Peyer's patch (tissue), 4 donors: ENCODE measurements at regions not wholly inside any gene's neighbourhood (a gene's known extent, or its start where the extent isn't known, plus 50 kb on each side); places are given as distances from the start of the nearest gene placed in this dataset.
"Not testable (repeated sequence)": the region's sequence is repeated elsewhere in the genome, so short reads cannot be mapped to it uniquely, and the experiment has no call there.

Experiments used
- DNase-seq, 3 donors: peaks; one replicate each; pipeline ENCODE4 v3.0.0-alpha.2; 2017 to 2019
- H3K27ac ChIP-seq, 4 donors: fragments of 200-600 bp; sonication (generic); one replicate each; pipeline ENCODE4 v1.5.1; 2016 to 2019
- H3K27me3 ChIP-seq, 2 donors: fragments of 200-600 bp; sonication (generic); one replicate each; pipeline ENCODE4 v1.5.1; 2019
- H3K36me3 ChIP-seq, 3 donors: fragments of 200-600 bp; sonication (generic); one replicate each; pipeline ENCODE4 v1.5.1; 2016 to 2019
- H3K4me1 ChIP-seq, 4 donors: fragments of 200-600 bp; sonication (generic); one replicate each; pipeline ENCODE4 v1.5.1; 2016 to 2019
- H3K4me3 ChIP-seq, 4 donors: fragments of 200-600 bp; sonication (generic); 1 replicate in 3 of 4; 2 replicates in 1 of 4; pipeline ENCODE4 v1.5.1; 2016 to 2019; ENCODE audit warnings: mild to moderate bottlenecking in 1 of 4
- H3K9me3 ChIP-seq, 4 donors: fragments of 200-600 bp; sonication (generic); one replicate each; pipeline ENCODE4 v1.5.1; 2016 to 2019; ENCODE audit warnings: mild to moderate bottlenecking in 1 of 4
- POLR2A ChIP-seq, 2 donors: fragments of 450-650 bp; IDR thresholded peaks; one replicate each; pipeline ENCODE4 v1.5.1; 2017; ENCODE audit warnings: antibody characterized with exemption in 2 of 2, mild to moderate bottlenecking in 2 of 2, moderate library complexity in 2 of 2
- TF ChIP-seq, protein P1 (sequence below), 6 experiments: fragments of 450-650 bp in 4 of 6; fragments of 200-600 bp in 2 of 6; sonication (generic) in 1 of 6; IDR thresholded peaks; one replicate each; pipeline ENCODE4 v1.5.1; 2017 to 2019; ENCODE audit warnings: antibody characterized with exemption in 6 of 6, mild to moderate bottlenecking in 3 of 6, moderate library complexity in 1 of 6

DNA sequence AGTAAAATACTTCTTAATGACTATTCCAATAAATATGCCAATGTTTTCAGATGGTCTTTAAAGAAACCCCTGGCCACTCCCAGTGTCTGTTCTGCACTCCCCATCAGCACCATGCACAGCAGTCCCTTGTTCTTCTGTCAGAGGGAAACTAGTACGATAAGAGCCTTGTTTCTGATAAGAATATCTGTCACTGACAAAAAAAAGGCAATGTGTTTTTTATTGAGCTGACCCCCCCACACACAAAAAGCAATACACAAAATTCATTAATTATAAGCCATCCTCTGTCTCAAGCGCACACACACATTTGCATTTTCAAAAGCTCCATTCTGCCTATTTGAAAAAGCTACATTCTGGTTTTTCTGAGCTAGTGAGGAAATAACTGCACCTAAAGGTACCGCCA is 119.1 kb downstream of the ENC1 start:
- Histone ChIP-seq H3K27me3 (no peaks in the 10 kb centered on the region), H3K9me3 (peaks cover 0 to 8% (median 4%) of the 10 kb centered on the region in 4 donors), H3K4me3 (no peak overlapping the region), H3K27ac (no peak overlapping the region), H3K36me3 (no peaks in the 10 kb centered on the region), H3K4me1 (no peaks in the 10 kb centered on the region)
- no peak for DNase-seq
- TF ChIP-seq, protein P1, sequence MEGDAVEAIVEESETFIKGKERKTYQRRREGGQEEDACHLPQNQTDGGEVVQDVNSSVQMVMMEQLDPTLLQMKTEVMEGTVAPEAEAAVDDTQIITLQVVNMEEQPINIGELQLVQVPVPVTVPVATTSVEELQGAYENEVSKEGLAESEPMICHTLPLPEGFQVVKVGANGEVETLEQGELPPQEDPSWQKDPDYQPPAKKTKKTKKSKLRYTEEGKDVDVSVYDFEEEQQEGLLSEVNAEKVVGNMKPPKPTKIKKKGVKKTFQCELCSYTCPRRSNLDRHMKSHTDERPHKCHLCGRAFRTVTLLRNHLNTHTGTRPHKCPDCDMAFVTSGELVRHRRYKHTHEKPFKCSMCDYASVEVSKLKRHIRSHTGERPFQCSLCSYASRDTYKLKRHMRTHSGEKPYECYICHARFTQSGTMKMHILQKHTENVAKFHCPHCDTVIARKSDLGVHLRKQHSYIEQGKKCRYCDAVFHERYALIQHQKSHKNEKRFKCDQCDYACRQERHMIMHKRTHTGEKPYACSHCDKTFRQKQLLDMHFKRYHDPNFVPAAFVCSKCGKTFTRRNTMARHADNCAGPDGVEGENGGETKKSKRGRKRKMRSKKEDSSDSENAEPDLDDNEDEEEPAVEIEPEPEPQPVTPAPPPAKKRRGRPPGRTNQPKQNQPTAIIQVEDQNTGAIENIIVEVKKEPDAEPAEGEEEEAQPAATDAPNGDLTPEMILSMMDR (IDR thresholded peaks at IDR 0.05) = no peak
- TF ChIP-seq POLR2A (IDR thresholded peaks at IDR 0.05) = no peak

DNA sequence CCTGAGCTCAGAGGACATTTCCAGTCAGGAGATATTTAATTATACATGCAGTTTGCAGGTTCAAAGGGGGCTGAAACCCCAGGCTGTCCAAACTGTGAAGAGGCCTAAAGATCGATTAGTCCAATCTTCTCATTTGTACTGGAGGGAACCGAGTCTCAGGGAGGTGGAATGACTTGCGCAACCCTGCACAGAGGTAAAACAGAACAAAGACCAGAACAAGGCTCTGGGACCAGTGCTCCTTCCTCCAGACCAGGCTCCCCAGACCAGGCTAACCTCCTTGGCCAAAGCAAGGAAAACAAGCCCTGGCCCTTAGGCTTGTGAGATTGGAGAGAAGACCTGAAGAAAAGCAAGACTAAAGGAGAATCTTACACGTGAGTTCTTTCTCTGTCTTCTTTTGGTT is 120.8 kb downstream of the ENC1 start:
- TF ChIP-seq, protein P1 (IDR thresholded peaks at IDR 0.05) = no peak
- no peak for TF ChIP-seq POLR2A (IDR thresholded peaks at IDR 0.05)
- no peaks in the 10 kb centered on the region for H3K27me3 ChIP-seq
- no peak for DNase-seq

DNA sequence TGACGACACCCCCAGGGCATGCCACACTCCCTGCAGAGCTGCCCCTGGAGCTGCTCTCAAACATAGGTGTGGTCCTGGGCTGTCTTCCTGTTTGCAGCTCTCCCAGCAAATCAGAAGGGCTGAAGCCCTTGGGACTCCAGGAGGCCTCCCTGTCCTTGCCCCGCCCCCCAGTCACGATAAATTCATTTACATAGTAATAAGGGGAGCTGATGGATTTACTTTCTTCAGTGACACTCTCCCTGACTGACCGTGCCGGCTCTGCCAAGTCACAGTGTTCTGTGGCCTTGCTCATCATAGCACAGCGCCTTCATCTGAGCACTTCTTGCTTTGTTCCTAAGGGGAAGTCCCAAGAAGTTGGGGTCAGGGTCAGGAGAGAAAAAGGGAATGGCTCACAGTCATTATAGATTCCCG is 121.4 kb downstream of the ENC1 start:
- Histone ChIP-seq H3K27ac (no peak overlapping the region), H3K4me1 (no peaks in the 10 kb centered on the region), H3K27me3 (no peaks in the 10 kb centered on the region), H3K36me3 (no peaks in the 10 kb centered on the region), H3K9me3 (peaks cover 0 to 6% (median under 1%) of the 10 kb centered on the region in 4 donors), H3K4me3 (no peak overlapping the region)
- DNase-seq = no peak
- TF ChIP-seq, protein P1 (IDR thresholded peaks at IDR 0.05) = no peak
- TF ChIP-seq POLR2A (IDR thresholded peaks at IDR 0.05) = no peak

More for the DNA sequence above, 120.8 kb downstream of the ENC1 start:
- Histone ChIP-seq H3K9me3 (peaks cover 0 to 7% (median 3%) of the 10 kb centered on the region in 4 donors), H3K36me3 (no peaks in the 10 kb centered on the region), H3K4me1 (no peaks in the 10 kb centered on the region), H3K4me3 (no peak overlapping the region), H3K27ac (no peak overlapping the region)

DNA sequence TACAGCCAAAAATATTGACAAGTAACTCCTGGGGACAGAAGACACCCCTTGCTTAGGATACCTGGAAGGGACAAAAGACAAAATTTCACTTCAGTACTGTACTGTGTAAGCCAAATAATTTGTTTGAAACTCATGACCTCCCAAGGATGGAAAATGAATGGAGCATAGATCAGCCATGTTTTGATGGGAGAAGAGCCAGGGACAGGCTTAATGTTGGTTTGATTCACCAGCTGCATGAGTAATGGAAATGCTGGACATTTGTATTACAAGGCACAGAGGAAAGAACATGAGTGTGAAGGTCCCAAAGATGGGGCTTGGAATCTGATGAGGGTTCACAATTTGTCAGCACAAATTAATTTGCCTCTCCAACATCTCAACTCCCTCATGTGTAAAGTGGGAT is 122.8 kb downstream of the ENC1 start:
- H3K27ac ChIP-seq = no peak overlapping the region
- H3K27me3 ChIP-seq = no peaks in the 10 kb centered on the region
- TF ChIP-seq POLR2A (IDR thresholded peaks at IDR 0.05) = no peak
- H3K36me3 ChIP-seq = no peaks in the 10 kb centered on the region
- H3K4me1 ChIP-seq = no peaks in the 10 kb centered on the region
- no peaks in the 10 kb centered on the region for H3K9me3 ChIP-seq
- no peak for DNase-seq
- H3K4me3 ChIP-seq = no peak overlapping the region

DNA sequence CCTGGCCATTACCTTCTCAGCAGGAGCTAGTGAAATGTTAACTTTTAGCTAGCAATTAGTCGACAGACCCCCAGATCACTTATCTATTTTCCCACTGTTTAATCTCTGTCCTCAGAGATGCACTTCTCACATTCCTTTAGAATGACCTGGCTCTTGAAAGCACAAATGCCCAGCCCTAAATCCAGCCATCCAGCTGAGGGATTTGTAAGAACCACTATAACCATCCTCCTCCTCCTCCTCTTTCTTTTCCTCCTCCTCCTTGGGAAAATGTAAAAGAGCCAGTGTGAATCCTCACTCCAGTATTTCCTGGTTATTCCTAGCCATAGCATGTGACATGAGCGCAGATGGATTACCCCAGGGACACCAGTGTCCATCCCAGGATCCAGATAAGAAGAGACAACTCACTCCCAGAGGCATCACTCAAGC is 124.3 kb downstream of the ENC1 start:
- Histone ChIP-seq H3K27me3 (no peaks in the 10 kb centered on the region), H3K36me3 (no peaks in the 10 kb centered on the region), H3K4me1 (no peaks in the 10 kb centered on the region), H3K27ac (no peak overlapping the region), H3K4me3 (no peak overlapping the region), H3K9me3 (no peaks in the 10 kb centered on the region)
- no peak for DNase-seq
- TF ChIP-seq POLR2A (IDR thresholded peaks at IDR 0.05) = no peak
- TF ChIP-seq, protein P1 (IDR thresholded peaks at IDR 0.05) = no peak

DNA sequence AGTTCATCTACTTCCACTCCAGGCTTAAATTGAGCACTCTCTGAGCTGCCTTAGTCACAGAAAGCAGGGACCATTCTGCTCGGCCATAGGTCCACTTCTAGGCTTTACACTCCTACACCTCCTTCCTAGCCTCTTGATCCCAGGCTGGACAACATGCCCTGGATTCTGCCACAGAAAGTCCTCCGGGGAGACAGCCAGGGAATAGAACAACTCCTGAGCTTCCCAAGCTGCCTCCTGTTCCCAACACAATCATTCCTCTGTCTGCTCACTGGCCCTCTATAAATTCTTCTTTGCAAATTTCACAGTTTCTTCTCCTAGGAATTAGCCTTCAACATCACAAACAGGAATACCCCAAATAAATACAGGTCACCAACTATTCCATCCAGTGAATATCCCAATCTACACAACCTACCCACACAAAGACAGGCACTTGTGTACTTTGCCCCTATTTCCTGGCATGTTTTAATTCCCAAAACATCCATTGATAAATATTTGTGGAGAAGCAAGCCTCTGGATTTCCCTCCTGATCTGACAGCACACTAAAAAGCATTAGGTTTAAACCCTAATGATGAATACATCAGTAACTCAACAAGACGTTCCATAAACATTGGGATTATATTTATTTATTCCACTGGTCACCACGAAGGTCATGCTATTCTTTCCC is 125.5 kb downstream of the ENC1 start:
- Histone ChIP-seq H3K27ac (no peak overlapping the region), H3K4me3 (no peak overlapping the region), H3K4me1 (no peaks in the 10 kb centered on the region), H3K36me3 (no peaks in the 10 kb centered on the region), H3K9me3 (no peaks in the 10 kb centered on the region), H3K27me3 (no peaks in the 10 kb centered on the region)
- TF ChIP-seq POLR2A (IDR thresholded peaks at IDR 0.05) = no peak
- TF ChIP-seq, protein P1 (IDR thresholded peaks at IDR 0.05) = no peak
- no peak for DNase-seq

DNA sequence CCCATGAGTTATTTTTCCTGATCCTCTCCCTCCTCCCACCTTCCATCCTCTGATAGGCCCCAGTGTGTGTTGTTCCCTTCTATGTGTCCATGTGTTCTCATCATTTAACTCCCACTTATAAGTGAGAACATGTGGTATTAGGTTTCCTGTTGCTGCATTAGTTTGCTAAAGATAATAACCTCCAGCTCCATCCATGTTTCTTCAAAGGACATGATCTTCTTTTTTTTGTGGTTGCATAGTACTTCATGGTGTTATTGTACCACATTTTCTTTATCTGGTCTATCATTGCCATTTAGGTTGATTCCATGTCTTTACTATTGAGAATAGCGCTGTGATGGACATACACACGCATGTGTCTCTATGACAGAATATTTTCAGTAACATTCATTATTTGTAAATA is 128.8 kb downstream of the ENC1 start:
- not testable (repeated sequence) for DNase-seq, H3K4me1 ChIP-seq, H3K4me3 ChIP-seq, H3K27ac ChIP-seq, H3K36me3 ChIP-seq, H3K9me3 ChIP-seq, H3K27me3 ChIP-seq
